ENCODE measurements at regions not wholly inside any gene's neighbourhood (a gene's known extent, or its start where the extent isn't known, plus 50 kb on each side); places are given as distances from the start of the nearest gene placed in this dataset.

DNA sequence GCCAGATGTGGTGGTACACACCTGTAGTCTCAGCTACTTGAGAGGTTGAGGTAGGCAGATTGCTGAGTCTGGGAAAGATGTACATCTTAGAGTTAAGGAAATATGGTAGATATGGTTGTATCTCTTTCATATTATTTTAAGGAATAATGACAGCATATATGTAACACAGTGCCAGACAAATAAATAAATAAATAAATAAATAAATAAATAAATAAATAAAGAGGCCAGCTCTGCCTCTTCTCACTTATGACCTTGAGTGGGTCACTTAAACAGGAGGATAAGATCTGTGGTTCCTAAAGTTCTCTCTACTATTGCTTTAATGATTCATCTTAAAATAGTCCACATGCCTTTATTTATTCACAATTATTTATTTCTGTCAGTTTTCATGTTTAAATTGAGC is 890.9 kb upstream of the TENM4 start:
- H3K4me1 Mint-ChIP-seq: peaks cover 9% of the 10 kb centered on the region

GRCh38 chr11:80330264-80330663 is 889.4 kb upstream of the TENM4 start:
- H3K4me1 ChIP-seq (ENCODE audit: control insufficient read depth, insufficient read depth, low read length): no peaks in the 10 kb centered on the region
- Mint-ChIP-seq H3K27me3 (ENCODE audit: insufficient read depth) (no peaks in the 10 kb centered on the region), H3K4me1 (peaks cover 9% of the 10 kb centered on the region), H3K27ac (no peak overlapping the region), H3K4me3 (no peak overlapping the region), H3K36me3 (ENCODE audit: low read depth) (no peaks in the 10 kb centered on the region), H3K9me3 (no peaks in the 10 kb centered on the region)
- H3K36me3 ChIP-seq (ENCODE audit: control insufficient read depth, insufficient read depth, low read length): no peaks in the 10 kb centered on the region
- no peaks in the 10 kb centered on the region for H3K9me3 ChIP-seq (ENCODE audit: control insufficient read depth, low read length)
- TF ChIP-seq, protein P1, sequence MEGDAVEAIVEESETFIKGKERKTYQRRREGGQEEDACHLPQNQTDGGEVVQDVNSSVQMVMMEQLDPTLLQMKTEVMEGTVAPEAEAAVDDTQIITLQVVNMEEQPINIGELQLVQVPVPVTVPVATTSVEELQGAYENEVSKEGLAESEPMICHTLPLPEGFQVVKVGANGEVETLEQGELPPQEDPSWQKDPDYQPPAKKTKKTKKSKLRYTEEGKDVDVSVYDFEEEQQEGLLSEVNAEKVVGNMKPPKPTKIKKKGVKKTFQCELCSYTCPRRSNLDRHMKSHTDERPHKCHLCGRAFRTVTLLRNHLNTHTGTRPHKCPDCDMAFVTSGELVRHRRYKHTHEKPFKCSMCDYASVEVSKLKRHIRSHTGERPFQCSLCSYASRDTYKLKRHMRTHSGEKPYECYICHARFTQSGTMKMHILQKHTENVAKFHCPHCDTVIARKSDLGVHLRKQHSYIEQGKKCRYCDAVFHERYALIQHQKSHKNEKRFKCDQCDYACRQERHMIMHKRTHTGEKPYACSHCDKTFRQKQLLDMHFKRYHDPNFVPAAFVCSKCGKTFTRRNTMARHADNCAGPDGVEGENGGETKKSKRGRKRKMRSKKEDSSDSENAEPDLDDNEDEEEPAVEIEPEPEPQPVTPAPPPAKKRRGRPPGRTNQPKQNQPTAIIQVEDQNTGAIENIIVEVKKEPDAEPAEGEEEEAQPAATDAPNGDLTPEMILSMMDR (conservative IDR thresholded peaks at IDR 0.05): no peak
- WGBS, 2 experiments (ENCODE audit: insufficient coverage in 1 of 2, insufficient read length in 1 of 2): 94 to 95% methylated on average over 3 of the region's 3 CpGs
- no peaks in the 10 kb centered on the region for H3K27me3 ChIP-seq (ENCODE audit: control insufficient read depth, insufficient read depth, low read length, poor library complexity, severe bottlenecking)
- no peak overlapping the region for H3K4me3 ChIP-seq (ENCODE audit: low read length)
- no peak for DNase-seq
- H3K27ac ChIP-seq (ENCODE audit: low read depth, low read length): no peak overlapping the region
- H3K9ac ChIP-seq (ENCODE audit: extremely low read depth, low read length, poor library complexity, severe bottlenecking): no peak overlapping the region

More for the DNA sequence above, 890.9 kb upstream of the TENM4 start:
- no peaks in the 10 kb centered on the region for H3K27me3 ChIP-seq (ENCODE audit: control insufficient read depth, insufficient read depth, low read length, poor library complexity, severe bottlenecking)
- H3K27ac ChIP-seq (ENCODE audit: low read depth, low read length): no peak overlapping the region
- Mint-ChIP-seq H3K36me3 (ENCODE audit: low read depth) (no peaks in the 10 kb centered on the region), H3K27me3 (ENCODE audit: insufficient read depth) (no peaks in the 10 kb centered on the region), H3K27ac (no peak overlapping the region), H3K4me3 (no peak overlapping the region), H3K9me3 (no peaks in the 10 kb centered on the region)
- TF ChIP-seq, protein P1 (conservative IDR thresholded peaks at IDR 0.05): no peak
- no peaks in the 10 kb centered on the region for H3K4me1 ChIP-seq (ENCODE audit: control insufficient read depth, insufficient read depth, low read length)
- H3K36me3 ChIP-seq (ENCODE audit: control insufficient read depth, insufficient read depth, low read length): no peaks in the 10 kb centered on the region
- no peaks in the 10 kb centered on the region for H3K9me3 ChIP-seq (ENCODE audit: control insufficient read depth, low read length)
- H3K4me3 ChIP-seq (ENCODE audit: low read length): no peak overlapping the region
- no peak overlapping the region for H3K9ac ChIP-seq (ENCODE audit: extremely low read depth, low read length, poor library complexity, severe bottlenecking)
- DNase-seq: no peak

- H3K9me3 Mint-ChIP-seq: no peaks in the 10 kb centered on the region
- TF ChIP-seq, protein P1 (conservative IDR thresholded peaks at IDR 0.05): no peak
- no peaks in the 10 kb centered on the region for H3K9me3 ChIP-seq (ENCODE audit: control insufficient read depth, low read length)
- H3K4me1 Mint-ChIP-seq: peaks cover 9% of the 10 kb centered on the region
- H3K36me3 Mint-ChIP-seq (ENCODE audit: low read depth): no peaks in the 10 kb centered on the region
- no peaks in the 10 kb centered on the region for H3K27me3 Mint-ChIP-seq (ENCODE audit: insufficient read depth)
- no peak overlapping the region for H3K27ac Mint-ChIP-seq
- 89% methylated on average over 1 of the region's 1 CpG; no CpG with 5 or more reads in 1 of the 2 experiments for whole genome bisulfite sequencing, 2 experiments (ENCODE audit: insufficient coverage in 1 of 2, insufficient read length in 1 of 2)
- H3K4me1 ChIP-seq (ENCODE audit: control insufficient read depth, insufficient read depth, low read length): no peaks in the 10 kb centered on the region
- H3K4me3 Mint-ChIP-seq: no peak overlapping the region
- no peak overlapping the region for H3K4me3 ChIP-seq (ENCODE audit: low read length)
- no peak for DNase-seq
- no peak overlapping the region for H3K27ac ChIP-seq (ENCODE audit: low read depth, low read length)
- H3K9ac ChIP-seq (ENCODE audit: extremely low read depth, low read length, poor library complexity, severe bottlenecking): no peak overlapping the region
- no peaks in the 10 kb centered on the region for H3K36me3 ChIP-seq (ENCODE audit: control insufficient read depth, insufficient read depth, low read length)
- no peaks in the 10 kb centered on the region for H3K27me3 ChIP-seq (ENCODE audit: control insufficient read depth, insufficient read depth, low read length, poor library complexity, severe bottlenecking)
These were observed 887.9 kb upstream of the TENM4 start for GRCh38 chr11:80328774-80329173.

All from endodermal cell (in vitro differentiated cells).